GM12865 (cell line): ENCODE measurements at regions not wholly inside any gene's neighbourhood (a gene's known extent, or its start where the extent isn't known, plus 50 kb on each side); places are given as distances from the start of the nearest gene placed in this dataset.

Experiments
- DNase-seq: peaks from one replicate; pipeline ENCODE4 v3.0.0; 2010; ENCODE audit warnings: low read depth
- H3K4me3 ChIP-seq: 2 replicates; pipeline ENCODE4 v1.5.1; 2011; ENCODE audit warnings: mild to moderate bottlenecking, low read depth, low read length, control low read depth
- CTCF ChIP-seq: IDR thresholded peaks from 2 replicates; pipeline ENCODE4 v1.5.1; 2011; ENCODE audit warnings: low read length, control low read depth, low read depth, inconsistent platforms; ENCODE audit not compliant: insufficient read depth; ENCODE audit errors: missing control alignments

GRCh38 chr4:116598155-116598979 is 487.0 kb downstream of the TRAM1L1 start:
- TF ChIP-seq CTCF, result no peak
- no peak for DNase-seq
- no peak overlapping the region for H3K4me3 ChIP-seq

- no peak for TF ChIP-seq CTCF
These were observed 494.7 kb downstream of the TRAM1L1 start for GRCh38 chr4:116590648-116591047.

GRCh38 chr4:116588783-116589182 is 496.6 kb downstream of the TRAM1L1 start:
- TF ChIP-seq CTCF, result no peak
- no peak for DNase-seq
- no peak overlapping the region for H3K4me3 ChIP-seq

More at GRCh38 chr4:116590648-116591047, 494.7 kb downstream of the TRAM1L1 start:
- H3K4me3 ChIP-seq, result no peak overlapping the region
- no peak for DNase-seq

- H3K4me3 ChIP-seq, result no peak overlapping the region
- no peak for TF ChIP-seq CTCF
- no peak for DNase-seq
These were observed 500.1 kb downstream of the TRAM1L1 start for GRCh38 chr4:116585246-116585645.

GRCh38 chr4:116577321-116577720 is 508.1 kb downstream of the TRAM1L1 start:
- H3K4me3 ChIP-seq, result no peak overlapping the region
- no peak for DNase-seq
- no peak for TF ChIP-seq CTCF

GRCh38 chr4:116573540-116573939 is 511.8 kb downstream of the TRAM1L1 start:
- H3K4me3 ChIP-seq, result no peak overlapping the region
- DNase-seq, result no peak
- no peak for TF ChIP-seq CTCF

GRCh38 chr4:116561768-116562167 is 523.6 kb downstream of the TRAM1L1 start:
- no peak for DNase-seq
- no peak overlapping the region for H3K4me3 ChIP-seq
- TF ChIP-seq CTCF, result no peak
